Activated CD4-positive, alpha-beta T cell treated with anti-CD3 and anti-CD28 coated beads, Interleukin-10, Interleukin-2, amounts not matched to agents 100 ng/mL and 50 ng/mL, durations not matched to agents 16 hours and 8 hours (primary cell): ENCODE measurements at regions not wholly inside any gene's neighbourhood (a gene's known extent, or its start where the extent isn't known, plus 50 kb on each side); places are given as distances from the start of the nearest gene placed in this dataset.
"Not testable (repeated sequence)": the region's sequence is repeated elsewhere in the genome, so short reads cannot be mapped to it uniquely, and the experiment has no call there.

ENCODE experiments used
- DNase-seq: peaks from one replicate; pipeline ENCODE4 v3.0.0-alpha.2; 2020

GRCh38 chr2:72003796-72004195 is 143.9 kb downstream of the CYP26B1 start:
- DNase-seq: no peak

DNA sequence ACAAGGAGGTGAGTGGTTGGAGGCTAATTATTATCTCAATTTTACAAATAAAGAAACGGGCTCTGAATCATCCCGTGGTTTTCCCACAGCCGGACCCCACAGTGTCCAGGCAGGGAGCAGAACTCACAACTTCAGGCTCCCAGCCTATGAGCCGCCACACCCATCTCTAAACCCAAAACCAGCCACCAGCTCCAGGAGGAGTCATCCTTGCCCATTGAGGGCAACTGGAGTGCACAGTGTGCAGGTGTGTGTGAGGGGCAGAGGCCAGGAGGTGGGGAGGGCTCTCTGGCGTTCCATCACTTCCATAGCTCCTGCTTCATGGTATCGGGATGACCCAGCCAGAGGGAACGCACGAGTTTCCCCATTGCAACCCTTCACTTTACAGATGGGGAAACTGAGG is 144.5 kb downstream of the CYP26B1 start:
- DNase-seq: no peak

DNA sequence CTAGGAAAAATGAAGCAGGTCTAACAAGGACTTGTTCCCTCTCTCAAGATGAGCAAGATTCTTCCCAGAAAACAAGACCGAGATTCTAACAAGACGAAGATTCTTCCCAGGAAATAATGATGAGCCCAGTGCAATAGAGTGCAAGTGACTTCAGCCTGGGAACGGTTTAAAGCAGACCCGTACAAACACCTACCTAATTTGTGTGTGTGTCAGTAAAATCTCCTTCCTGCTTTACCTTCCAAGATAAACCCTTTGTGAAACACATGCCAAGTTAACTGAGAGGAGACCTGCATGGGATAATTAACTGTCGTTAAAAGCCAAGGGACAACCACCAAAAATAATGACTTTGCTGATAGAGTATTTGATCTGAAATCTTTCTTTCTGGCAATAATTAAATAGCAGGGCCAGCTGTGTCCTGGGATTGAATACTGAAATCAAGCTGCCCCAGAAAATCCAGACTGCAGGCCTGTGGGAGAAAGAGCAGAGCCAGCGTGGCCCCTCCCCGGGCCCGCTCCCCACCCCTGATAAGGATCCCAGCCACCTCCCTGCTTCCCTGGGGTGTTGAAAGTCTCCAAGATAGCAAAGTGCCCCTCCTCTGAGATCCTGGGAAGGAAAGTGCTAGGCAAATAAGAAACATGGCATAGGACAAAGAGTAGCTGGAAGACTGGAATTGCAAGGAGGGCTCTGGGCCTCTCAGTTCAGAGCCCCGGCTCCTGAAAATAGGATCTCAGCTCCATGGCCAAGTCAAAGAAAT is 145.5 kb downstream of the CYP26B1 start:
- DNase-seq: no peak

GRCh38 chr2:72000110-72000509 is 147.6 kb downstream of the CYP26B1 start:
- no peak for DNase-seq

GRCh38 chr2:71999580-71999979 is 148.1 kb downstream of the CYP26B1 start:
- no peak for DNase-seq

DNA sequence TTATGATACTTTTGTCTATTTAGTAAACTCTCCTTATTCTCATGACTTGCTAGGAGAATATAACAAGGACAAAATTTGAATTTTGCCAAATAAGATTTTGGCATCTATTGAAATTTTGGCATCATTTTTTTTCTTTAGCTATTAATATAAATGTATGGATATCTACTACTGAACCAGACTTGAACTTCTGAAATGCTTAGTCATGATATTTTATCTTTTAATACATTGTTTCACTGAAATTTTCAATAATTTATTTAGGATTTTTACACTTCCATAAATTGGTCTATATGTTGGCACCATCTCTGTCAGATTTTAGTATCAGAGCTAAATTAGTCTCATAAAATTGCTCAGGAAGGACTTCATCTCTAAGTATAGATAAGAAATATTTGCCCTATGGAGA is 149.8 kb downstream of the CYP26B1 start:
- DNase-seq: no peak

DNA sequence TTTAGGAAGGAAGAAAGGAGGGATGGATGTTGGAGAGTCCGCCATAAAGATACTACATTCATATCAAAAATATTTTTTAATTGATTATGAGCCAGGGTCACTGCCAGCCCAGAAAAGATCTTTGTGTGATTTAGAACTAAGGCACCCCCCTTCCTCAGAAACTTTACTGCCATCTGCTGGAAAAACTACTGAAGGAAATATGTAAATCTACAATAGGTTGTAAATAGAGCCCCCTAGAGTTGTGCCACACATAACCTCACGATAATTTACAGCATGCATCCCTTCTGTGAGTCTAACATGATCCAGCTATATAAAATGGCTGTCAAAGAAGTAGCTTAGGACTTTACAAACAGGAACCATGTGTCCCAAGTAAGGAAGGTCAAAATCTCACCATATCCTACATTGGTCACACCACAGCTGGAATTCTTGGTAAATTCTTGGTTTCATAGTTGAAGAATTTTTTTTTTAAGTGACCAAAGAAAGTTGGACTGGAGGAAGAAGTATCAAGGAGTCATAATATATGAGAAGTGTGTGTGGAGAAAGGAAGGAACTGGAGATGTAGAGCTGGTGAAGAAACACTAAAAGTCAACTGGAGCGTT is 152.5 kb downstream of the CYP26B1 start:
- DNase-seq: no peak

DNA sequence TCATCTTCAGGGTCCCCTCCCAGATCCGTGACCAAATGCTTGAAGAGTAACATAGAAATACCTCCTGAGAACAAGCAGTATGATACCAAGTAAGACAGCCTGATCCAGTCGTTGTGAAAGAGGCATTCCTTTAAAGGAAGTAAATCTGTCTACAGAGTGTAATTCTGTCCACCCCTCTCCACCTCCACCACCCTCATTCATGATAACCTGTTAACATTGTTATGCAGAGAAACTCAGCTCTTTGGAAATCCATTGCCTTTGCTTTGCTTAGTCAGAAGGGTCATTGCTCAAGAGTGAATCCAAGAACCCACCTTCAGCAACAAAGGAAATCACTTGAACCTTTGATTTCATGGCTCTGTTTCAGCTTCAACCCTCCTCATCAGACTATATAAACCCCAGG is 155.6 kb downstream of the CYP26B1 start:
- no peak for DNase-seq

- DNase-seq: no peak
Measured at GRCh38 chr2:71991397-71991796, 156.3 kb downstream of the CYP26B1 start.

DNA sequence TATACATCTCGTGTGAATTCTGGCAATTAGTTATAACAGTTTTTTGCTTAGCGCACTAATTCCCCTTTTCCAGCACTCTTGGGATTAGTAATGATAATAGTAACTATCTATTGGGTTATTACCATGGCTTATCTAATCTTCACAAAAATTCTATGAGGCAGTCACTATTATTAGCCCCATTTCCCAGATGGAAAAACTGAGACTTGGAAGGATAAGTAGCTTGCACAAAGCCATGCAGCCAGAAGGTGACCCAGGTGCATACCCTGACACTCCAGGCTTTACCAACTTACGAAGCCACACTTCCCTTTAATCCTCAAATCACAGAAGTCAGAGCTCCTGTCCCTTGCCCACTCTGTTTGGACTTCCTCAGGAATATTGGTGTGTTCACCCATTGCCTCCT is 156.8 kb downstream of the CYP26B1 start:
- DNase-seq: no peak

DNA sequence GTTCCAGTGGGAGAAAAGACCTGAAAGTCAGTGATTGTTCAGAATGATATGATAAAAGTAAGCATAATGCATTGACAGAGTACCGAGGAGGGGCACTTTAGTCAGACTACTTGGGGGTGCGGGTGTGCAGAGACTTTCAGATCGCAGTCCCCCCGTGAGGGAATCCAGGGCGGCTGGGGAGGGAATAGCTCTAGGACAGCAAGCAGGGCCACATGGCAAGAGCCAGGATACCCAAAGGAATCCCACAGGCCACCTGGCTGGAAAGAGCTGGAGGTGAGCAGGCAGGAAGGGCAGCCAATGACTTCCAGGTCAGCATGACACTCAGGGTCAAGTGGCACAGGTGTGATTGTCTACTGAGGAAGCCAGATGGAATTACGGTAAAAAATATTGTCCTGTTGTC is 157.5 kb downstream of the CYP26B1 start:
- DNase-seq: no peak

- DNase-seq: no peak
Measured at GRCh38 chr2:71989671-71990070, 158.0 kb downstream of the CYP26B1 start.

GRCh38 chr2:71988170-71988569 is 159.5 kb downstream of the CYP26B1 start:
- DNase-seq: no peak

DNA sequence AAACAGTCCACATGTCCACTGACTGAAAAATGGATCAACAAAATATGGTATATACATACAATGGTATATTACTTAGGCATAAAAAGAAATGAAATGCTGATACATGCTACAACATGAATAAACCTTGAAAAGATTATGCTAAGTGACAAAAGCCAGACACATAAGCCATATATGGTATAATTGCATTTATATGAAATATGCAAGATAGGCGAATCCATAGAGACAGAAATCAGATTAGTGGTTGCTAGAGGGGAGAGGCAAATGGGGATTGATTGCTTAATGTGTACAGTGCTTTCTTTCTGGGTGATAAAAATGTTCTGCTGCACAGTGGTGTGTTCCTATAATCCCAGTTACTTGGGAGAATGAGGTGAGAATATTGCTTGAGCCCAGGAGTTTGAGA is 171.0 kb downstream of the CYP26B1 start:
- no peak for DNase-seq

GRCh38 chr2:71974846-71975245 is 172.8 kb downstream of the CYP26B1 start:
- no peak for DNase-seq

DNA sequence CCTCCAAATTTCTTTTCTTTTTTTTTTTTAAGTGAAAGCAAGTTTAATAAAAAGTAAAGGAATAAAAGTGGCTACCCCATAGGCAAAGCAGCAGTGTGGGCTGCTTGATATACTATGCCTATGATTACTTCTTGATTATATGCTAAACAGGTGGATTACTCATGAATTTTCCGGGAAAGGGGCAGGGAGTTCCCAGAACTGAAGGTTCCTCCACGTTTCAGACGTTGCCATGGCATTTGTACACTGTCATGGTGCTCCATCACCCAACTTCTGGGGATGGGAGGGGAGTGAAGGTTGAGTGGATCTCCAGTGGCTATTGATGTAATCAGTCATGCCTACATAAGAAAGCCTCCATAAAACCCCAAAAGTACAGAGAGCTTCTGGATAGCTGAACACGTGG is 176.2 kb downstream of the CYP26B1 start:
- no peak for DNase-seq

GRCh38 chr2:71965530-71965929 is 182.1 kb downstream of the CYP26B1 start:
- DNase-seq: no peak

GRCh38 chr2:71962911-71963694 is 184.6 kb downstream of the CYP26B1 start:
- no peak for DNase-seq

- DNase-seq: no peak
Measured at GRCh38 chr2:71962350-71962749, 185.3 kb downstream of the CYP26B1 start.

DNA sequence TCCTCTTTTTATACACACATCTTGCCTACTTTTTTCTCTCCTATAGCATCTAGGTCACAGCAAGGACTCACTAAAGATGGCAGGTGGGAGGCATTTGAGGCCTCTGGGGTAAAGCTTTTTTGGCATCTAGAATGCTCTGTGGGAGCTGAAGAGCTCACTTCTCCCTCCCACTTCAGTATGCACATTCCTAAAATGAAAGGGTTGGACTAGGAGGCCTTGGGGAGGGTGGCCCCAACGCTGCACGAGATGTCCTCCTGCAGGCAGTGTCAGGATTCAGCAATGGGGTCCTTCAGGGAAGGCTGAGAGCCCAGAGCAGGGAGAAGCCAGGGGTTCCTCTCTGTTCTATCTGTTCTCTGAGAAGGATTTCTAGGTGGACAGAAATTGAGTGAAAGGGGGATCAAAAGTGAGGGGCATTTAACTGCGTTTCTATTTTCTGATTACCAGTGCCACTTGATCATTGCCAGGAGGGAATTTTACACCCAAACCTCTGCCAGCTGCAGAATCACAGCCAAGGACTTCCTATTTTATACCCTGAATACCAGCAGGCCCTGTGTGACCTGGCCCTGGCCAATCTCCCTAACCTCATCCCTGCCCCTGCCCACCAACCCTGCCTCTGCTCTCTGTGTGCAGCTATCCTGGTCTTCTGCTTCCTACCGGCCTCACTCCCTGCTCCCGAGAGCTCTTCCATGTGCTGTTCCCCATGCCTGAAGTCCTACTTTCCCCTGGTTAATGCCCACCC is 186.2 kb downstream of the CYP26B1 start:
- no peak for DNase-seq

DNA sequence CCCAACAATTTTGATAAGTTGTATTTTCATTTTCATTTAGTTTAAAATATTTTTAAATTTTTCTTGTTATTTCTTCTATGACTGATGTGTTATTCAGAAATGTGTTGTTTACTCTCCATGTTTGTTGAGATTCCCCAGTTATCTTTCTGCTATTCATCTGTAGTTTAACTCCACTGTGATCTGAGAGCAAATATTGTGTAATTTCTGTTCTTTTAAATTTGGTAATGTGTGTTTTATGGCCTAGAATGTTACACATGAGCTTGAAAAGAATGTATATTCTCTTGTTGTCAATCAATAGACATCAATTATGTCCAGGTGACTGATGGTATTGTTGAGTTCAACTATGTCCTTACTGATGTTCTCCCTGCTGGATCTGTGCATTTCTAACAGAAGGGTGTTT is 188.2 kb downstream of the CYP26B1 start:
- no peak for DNase-seq

GRCh38 chr2:71958426-71958825 is 189.2 kb downstream of the CYP26B1 start:
- not testable (repeated sequence) for DNase-seq

DNA sequence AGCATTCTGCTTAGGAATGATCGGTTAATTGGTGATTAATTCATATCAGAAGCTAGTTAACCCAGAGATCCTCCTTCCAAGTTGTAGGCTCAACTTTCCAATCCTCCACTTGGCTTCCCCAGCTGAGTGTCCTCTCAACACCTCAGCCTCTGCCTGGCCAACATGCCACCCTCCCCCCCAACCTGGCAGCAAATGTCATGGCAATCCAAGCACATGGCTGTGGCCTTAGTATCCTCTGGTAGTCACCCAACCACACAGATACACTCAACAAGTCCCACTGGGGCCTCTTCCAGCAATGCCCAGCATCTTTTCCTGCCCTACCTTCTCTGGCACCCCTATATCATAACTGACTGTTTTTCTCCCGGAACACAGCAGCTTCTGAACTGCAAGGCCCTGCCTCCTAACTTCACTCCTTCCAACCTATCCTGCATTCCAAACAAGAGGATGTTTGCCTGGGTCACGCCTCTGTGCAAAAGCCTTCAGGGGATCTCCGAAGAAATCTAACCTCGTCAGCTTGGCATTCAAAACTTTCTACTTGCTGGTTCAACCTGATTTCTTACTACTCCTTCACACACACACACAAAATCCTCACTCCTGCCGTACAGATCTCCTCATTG is 195.0 kb downstream of the CYP26B1 start:
- no peak for DNase-seq
